HEK293T (cell line): ENCODE measurements at regions not wholly inside any gene's neighbourhood (a gene's known extent, or its start where the extent isn't known, plus 50 kb on each side); places are given as distances from the start of the nearest gene placed in this dataset.

Source experiments
- CTBP1 ChIP-seq: fragments of 450-650 bp; IDR thresholded peaks from 2 replicates; pipeline ENCODE4 v1.6.1; 2016; ENCODE audit warnings: borderline replicate concordance
- ELF4 ChIP-seq: fragments of 450-650 bp; IDR thresholded peaks from 2 replicates; pipeline ENCODE4 v1.6.1; 2017; ENCODE audit warnings: antibody characterized with exemption
- FOXK2 ChIP-seq: fragments of 450-650 bp; IDR thresholded peaks from 2 replicates; pipeline ENCODE4 v1.6.1; 2016; ENCODE audit warnings: mild to moderate bottlenecking
- FOXM1 ChIP-seq: fragments of 450-650 bp; IDR thresholded peaks from 2 replicates; pipeline ENCODE4 v1.6.1; 2017; ENCODE audit warnings: mild to moderate bottlenecking, borderline replicate concordance
- NFRKB ChIP-seq: fragments of 450-650 bp; IDR thresholded peaks from 2 replicates; pipeline ENCODE4 v1.6.1; 2016; ENCODE audit warnings: mild to moderate bottlenecking, moderate library complexity
- SP1 ChIP-seq: fragments of 450-650 bp; IDR thresholded peaks from 2 replicates; pipeline ENCODE4 v1.6.1; 2017

DNA sequence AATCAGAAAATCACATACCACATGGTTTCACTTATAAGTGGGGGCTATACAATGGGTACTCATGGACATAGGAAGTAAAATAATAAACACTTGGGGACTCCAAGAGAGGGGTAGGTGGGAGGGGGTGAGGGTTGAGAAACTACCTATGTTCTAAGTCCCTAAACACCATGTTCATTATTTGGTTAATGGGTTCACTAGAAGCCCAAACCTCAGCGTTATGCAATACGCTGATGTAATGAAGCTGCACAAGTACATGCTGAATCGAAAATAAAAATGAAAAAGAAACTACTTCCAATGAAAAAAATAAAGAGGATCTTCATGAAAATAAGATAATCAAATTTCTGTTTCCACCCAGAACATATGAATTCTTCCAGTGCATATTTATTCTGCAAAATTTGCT, 208.5 kb downstream of the TMEM161B start:
- TF ChIP-seq CTBP1 = no peak
- no peak for TF ChIP-seq ELF4
- no peak for TF ChIP-seq SP1
- TF ChIP-seq FOXM1 = no peak
- no peak for TF ChIP-seq FOXK2
- TF ChIP-seq NFRKB = no peak
